ENCODE measurements at regions not wholly inside any gene's neighbourhood (a gene's known extent, or its start where the extent isn't known, plus 50 kb on each side); places are given as distances from the start of the nearest gene placed in this dataset.
"Not testable (repeated sequence)": the region's sequence is repeated elsewhere in the genome, so short reads cannot be mapped to it uniquely, and the experiment has no call there.

DNA sequence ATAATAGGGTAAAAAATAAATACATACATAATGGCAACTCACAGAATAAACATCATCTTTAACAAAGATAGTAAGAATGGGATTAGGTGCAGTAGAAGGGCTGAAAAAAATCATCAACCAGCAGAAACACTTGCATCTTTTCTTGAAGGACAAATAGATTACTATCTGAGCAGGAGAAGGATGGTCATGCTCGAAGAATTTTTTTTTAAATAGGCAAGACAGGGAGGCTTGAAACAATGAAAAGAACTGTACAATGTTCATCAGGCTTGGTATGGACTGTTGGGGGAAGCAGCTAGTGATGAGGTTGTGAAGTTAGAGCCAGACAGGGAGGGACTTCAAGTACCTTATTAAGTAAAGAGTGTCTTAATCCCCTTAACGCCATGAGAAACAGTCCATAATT, 167.4 kb upstream of the LDB2 start:
- DNase-seq (ENCODE audit: low read depth in 2 of 2): no peak

- no peak for DNase-seq (ENCODE audit: low read depth in 2 of 2)
Observed at GRCh38 chr4:17064959-17065358, 166.5 kb upstream of the LDB2 start.

DNA sequence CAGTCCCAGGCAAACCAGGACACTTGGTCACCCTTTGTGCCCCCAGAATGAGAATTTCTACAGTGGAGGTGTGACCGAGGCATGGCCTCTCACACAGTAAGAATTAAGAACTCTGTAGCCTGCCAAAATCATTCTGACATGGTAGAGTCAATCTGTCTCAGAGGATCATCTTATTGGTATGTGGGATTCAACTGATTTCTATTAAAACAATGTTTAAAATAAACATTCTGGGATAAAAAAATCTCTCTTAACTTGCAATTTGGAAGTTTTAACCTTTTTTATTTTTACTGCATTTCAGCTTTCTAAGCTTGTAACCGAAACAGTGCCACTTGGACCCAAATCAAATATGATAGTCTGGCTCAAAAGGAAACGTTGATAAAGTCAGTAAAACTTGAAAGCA, 165.4 kb upstream of the LDB2 start:
- DNase-seq (ENCODE audit: low read depth in 2 of 2): no peak

- DNase-seq (ENCODE audit: low read depth in 2 of 2): no peak
Observed at GRCh38 chr4:17060230-17060629, 161.8 kb upstream of the LDB2 start.

DNA sequence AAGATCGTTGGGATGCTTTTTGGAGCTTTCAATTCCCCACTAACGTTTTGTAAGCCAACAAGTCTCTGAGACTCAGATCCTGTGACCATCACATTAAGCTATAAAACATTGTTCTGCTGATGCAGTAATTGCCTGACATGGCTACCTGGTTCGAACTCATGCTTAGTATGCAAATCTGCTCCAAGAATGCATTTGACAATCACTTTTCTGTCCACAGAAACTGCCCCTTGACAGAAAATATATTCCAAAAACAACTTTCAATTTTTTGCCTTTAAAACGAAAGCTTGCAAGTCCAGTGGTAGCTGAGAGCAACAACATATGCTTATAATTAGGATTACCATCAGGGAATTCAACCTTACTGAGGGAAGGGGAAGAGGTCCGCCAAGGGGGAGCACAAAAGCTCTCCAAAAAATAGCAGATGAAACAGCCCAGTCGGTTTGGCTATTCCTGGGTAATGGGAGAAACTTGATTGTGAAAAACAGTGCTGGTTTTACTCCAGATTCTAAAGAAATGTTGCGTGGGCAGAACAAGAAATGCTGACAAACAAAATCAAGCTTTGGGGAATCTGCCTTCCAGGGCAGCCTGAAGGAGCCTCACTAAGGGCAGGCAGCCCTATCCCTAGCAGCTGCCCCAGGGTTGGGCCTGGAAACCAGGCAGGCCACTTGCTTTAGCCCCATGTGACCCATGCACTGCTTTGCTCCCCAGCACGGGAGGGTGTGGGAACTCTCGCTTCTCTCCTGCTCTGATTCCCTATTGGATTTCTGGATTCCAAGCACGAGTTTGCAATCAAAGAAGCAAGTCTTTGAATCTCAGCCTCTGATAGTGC, 160.7 kb upstream of the LDB2 start:
- DNase-seq (ENCODE audit: low read depth in 2 of 2): no peak

GRCh38 chr4:17058536-17058915, 160.1 kb upstream of the LDB2 start:
- DNase-seq (ENCODE audit: low read depth in 2 of 2): no peak

DNA sequence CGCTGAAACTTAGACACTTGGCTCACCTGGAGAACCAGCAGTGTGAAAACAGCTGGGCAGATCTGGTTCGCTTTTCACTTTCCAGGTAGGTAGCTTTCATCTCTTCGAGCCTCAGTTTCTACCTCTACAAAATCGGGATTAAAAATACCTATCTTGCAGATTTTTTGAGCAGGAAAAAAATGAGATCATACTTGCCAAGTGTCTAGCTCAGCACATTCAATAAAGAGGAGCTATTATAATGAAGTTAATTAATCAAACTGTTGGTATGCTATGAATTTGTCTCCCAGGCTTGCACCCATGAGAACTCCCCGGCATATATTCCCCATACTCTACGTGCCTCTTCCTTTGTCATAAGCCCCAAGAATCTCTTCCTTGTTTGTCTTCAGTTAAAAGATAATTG, 158.6 kb upstream of the LDB2 start:
- DNase-seq (ENCODE audit: low read depth in 2 of 2): no peak

- no peak for DNase-seq (ENCODE audit: low read depth in 2 of 2)
Observed at GRCh38 chr4:17055788-17056187, 157.3 kb upstream of the LDB2 start.

DNA sequence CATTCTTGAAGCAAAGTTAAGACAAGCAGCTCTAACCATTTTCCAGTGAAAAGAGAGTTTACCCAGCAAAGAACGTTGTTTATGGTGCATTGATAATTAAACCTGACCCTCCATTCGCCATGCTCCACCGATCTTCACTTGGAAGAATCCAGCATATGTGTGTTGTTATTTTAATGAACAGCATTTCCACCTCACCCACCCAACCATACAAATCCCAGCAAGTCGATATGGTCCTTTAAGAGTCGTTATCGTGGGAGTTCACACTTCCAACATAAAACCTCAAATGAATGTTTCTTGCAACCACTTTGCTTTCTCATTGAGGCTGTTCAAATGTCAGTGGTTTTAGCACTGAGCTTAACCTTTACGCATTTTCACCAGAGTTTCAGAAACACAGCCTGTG, 147.4 kb upstream of the LDB2 start:
- no peak for DNase-seq (ENCODE audit: low read depth in 2 of 2)

DNA sequence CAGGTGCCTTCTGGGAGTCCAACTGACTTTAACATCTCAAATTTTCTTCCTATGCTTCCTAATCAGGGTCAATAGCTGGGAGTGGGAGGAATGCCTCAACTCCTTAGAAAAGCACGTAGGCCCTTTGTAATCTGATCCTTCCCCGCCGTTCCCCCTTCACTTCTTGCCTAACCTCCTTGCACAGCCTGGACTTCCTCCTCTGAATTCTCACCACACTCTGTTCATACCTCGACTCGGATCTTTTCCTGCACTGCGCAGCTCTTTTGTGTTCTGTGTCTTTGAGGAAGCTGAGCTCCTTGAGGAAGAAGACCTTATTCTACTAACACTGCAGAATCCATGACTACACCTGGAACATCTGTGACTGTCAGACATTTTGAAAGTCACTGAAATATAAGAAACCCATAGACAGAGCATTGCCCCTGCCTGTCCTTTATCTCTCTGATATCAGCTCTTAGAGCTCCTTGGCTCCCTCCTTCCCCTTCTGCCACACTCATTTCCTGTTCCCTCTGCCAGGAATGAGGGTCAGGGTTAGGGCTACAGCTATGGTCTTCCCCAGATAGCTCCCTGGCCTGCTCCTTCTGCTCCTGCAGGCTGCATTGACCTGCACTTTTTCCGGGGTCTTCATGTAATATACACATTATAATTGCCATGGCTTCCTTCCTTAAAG, 140.2 kb upstream of the LDB2 start:
- DNase-seq (ENCODE audit: low read depth in 2 of 2): no peak

DNA sequence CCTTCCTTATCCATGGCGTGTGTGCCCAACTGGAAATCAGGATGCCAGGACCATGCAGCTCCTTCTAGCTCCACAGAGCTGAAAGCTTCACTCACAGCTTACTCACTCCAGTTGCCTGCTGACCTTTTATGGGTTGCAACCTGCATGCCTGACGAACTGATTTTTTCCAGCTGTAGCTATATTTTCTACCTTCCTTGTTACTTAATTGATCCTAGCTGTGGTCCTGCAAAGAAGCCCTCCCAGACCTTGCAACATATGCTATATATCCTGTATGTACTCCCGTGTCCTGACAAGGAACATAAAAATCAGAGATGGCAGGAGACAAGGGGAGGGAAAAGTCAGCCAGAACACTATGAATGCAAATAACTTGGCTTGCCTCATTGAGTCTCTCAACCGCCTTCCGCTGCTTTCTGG, 135.3 kb upstream of the LDB2 start:
- DNase-seq (ENCODE audit: low read depth in 2 of 2): no peak

- no peak for DNase-seq (ENCODE audit: low read depth in 2 of 2)
Observed at GRCh38 chr4:17033025-17033767, 134.8 kb upstream of the LDB2 start.

GRCh38 chr4:17030543-17030942, 132.1 kb upstream of the LDB2 start:
- no peak for DNase-seq (ENCODE audit: low read depth in 2 of 2)

- DNase-seq (ENCODE audit: low read depth in 2 of 2): no peak
Observed at GRCh38 chr4:17029964-17030363, 131.5 kb upstream of the LDB2 start.

- no peak for DNase-seq (ENCODE audit: low read depth in 2 of 2)
Observed at GRCh38 chr4:17029432-17029831, 131.0 kb upstream of the LDB2 start.

- DNase-seq (ENCODE audit: low read depth in 2 of 2): no peak
Observed at GRCh38 chr4:17027495-17027894, 129.1 kb upstream of the LDB2 start.

GRCh38 chr4:17024425-17024824, 126.0 kb upstream of the LDB2 start:
- no peak for DNase-seq (ENCODE audit: low read depth in 2 of 2)

- DNase-seq (ENCODE audit: low read depth in 2 of 2): no peak
Observed at GRCh38 chr4:17020901-17021300, 122.5 kb upstream of the LDB2 start.

DNA sequence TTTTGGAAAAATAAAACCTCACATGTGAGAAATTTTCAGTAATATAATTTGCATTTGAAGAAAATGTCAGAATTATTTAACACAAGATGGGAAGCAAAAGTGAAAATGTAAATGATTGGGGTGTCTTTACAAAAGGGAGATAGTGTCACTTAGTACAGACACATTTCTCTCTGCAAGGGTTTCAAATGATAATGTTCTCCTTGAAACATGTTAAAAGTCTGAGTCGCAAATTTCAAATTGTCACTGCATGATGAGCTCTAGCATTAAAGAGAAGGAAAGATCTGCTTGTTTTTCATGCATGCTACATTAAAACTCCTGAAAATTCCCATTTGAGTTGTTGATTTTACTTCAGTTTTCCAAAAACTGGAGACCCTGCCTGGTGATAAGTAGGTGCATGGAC, 122.0 kb upstream of the LDB2 start:
- no peak for DNase-seq (ENCODE audit: low read depth in 2 of 2)

GRCh38 chr4:17018621-17019020, 120.2 kb upstream of the LDB2 start:
- not testable (repeated sequence) for DNase-seq (ENCODE audit: low read depth in 2 of 2)

DNA sequence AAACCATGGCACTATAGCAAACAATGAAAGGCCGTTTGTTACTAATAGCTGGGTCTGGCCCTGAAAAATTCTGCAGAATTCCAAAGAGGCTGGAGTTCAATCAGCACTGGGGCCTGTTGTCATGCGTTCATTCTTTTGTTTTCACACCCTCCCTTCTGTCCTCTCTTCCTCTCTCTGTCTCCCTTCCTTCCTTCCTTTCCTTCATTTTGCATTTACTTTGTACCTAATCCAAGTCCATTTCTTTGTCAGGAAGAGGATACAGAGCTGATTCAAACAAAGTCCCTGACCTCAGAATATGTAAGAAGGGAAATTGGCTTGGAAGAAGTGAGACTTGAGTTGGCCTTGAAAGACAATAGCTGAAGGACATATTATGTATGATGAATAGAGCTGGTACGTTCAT, 119.6 kb upstream of the LDB2 start:
- no peak for DNase-seq (ENCODE audit: low read depth in 2 of 2)

- no peak for DNase-seq (ENCODE audit: low read depth in 2 of 2)
Observed at GRCh38 chr4:17013382-17014006, 115.0 kb upstream of the LDB2 start.

Measured in stimulated activated CD4-positive, alpha-beta T cell treated with anti-CD3 and anti-CD28 coated beads, Interleukin-4, amount 100 ng/mL, for 48 hours (primary cell).